HG02759 (cell line): ENCODE measurements at regions not wholly inside any gene's neighbourhood (a gene's known extent, or its start where the extent isn't known, plus 50 kb on each side); places are given as distances from the start of the nearest gene placed in this dataset.
A peak's percentile ranks its signal among the peaks of the same experiment; 100 is the strongest.
"Not testable (repeated sequence)": the region's sequence is repeated elsewhere in the genome, so short reads cannot be mapped to it uniquely, and the experiment has no call there.

Source experiments
- ATAC-seq: cut with Tn5 transposase; IDR thresholded peaks from one replicate; pipeline ENCODE4 v1.9.1; 2021; ENCODE audit warnings: mild to moderate bottlenecking, moderate library complexity; ENCODE audit not compliant: unreplicated experiment

- not testable (repeated sequence) for ATAC-seq
These were observed 185.9 kb upstream of the ZNF644 start for GRCh38 chr1:91207691-91208090.

GRCh38 chr1:91204150-91204549, 182.3 kb upstream of the ZNF644 start:
- not testable (repeated sequence) for ATAC-seq

GRCh38 chr1:91201694-91202093, 179.9 kb upstream of the ZNF644 start:
- no peak for ATAC-seq

- ATAC-seq: no peak
These were observed 179.3 kb upstream of the ZNF644 start for GRCh38 chr1:91201176-91201575.

- no peak for ATAC-seq
These were observed 178.8 kb upstream of the ZNF644 start for GRCh38 chr1:91200675-91201074.

GRCh38 chr1:91199988-91200387, 178.2 kb upstream of the ZNF644 start:
- ATAC-seq: no peak

GRCh38 chr1:91190996-91191395, 169.2 kb upstream of the ZNF644 start:
- ATAC-seq: no peak

- ATAC-seq: no peak
These were observed 167.3 kb upstream of the ZNF644 start for GRCh38 chr1:91189096-91189495.

- ATAC-seq: not testable (repeated sequence)
These were observed 161.0 kb upstream of the ZNF644 start for GRCh38 chr1:91182807-91183206.

GRCh38 chr1:91176250-91176649, 154.4 kb upstream of the ZNF644 start:
- ATAC-seq: no peak

GRCh38 chr1:91174734-91175133, 152.9 kb upstream of the ZNF644 start:
- ATAC-seq: no peak

- ATAC-seq: no peak
These were observed 151.6 kb upstream of the ZNF644 start for GRCh38 chr1:91173346-91173890.

- no peak for ATAC-seq
These were observed 150.7 kb upstream of the ZNF644 start for GRCh38 chr1:91172541-91172940.

GRCh38 chr1:91171898-91172297, 150.1 kb upstream of the ZNF644 start:
- ATAC-seq: no peak

GRCh38 chr1:91170571-91170970, 148.7 kb upstream of the ZNF644 start:
- no peak for ATAC-seq

GRCh38 chr1:91166106-91166712, 144.4 kb upstream of the ZNF644 start:
- ATAC-seq: peak; percentile 52

GRCh38 chr1:91165033-91165654, 143.3 kb upstream of the ZNF644 start:
- ATAC-seq: peak; percentile 89

- no peak for ATAC-seq
These were observed 140.8 kb upstream of the ZNF644 start for GRCh38 chr1:91162613-91163012.

GRCh38 chr1:91161749-91162148, 139.9 kb upstream of the ZNF644 start:
- no peak for ATAC-seq

GRCh38 chr1:91161166-91161565, 139.3 kb upstream of the ZNF644 start:
- ATAC-seq: no peak

- ATAC-seq: no peak
These were observed 138.7 kb upstream of the ZNF644 start for GRCh38 chr1:91160363-91161075.

GRCh38 chr1:91153341-91153740, 131.5 kb upstream of the ZNF644 start:
- ATAC-seq: no peak
